KOPT-K1 (cell line): ENCODE measurements at regions not wholly inside any gene's neighbourhood (a gene's known extent, or its start where the extent isn't known, plus 50 kb on each side); places are given as distances from the start of the nearest gene placed in this dataset.

ENCODE experiments used
- H3K27ac ChIP-seq: fragments of 200-600 bp; sonication (generic); 2 replicates; pipeline ENCODE4 v1.5.1; 2016; ENCODE audit warnings: antibody characterized with exemption, mild to moderate bottlenecking, low read depth, low read length; ENCODE audit not compliant: poor library complexity, severe bottlenecking
- H3K36me3 ChIP-seq: fragments of 200-600 bp; sonication (generic); 2 replicates; pipeline ENCODE4 v1.5.1; 2017; ENCODE audit warnings: antibody characterized with exemption, mild to moderate bottlenecking, low read length, moderate library complexity; ENCODE audit not compliant: insufficient read depth
- H3K9me3 ChIP-seq: fragments of 200-600 bp; sonication (generic); 2 replicates; pipeline ENCODE4 v1.5.1; 2017; ENCODE audit warnings: antibody characterized with exemption, low read length, mild to moderate bottlenecking; ENCODE audit not compliant: insufficient read depth, poor library complexity, severe bottlenecking

- Histone ChIP-seq H3K36me3 (no peaks in the 10 kb centered on the region), H3K9me3 (no peaks in the 10 kb centered on the region), H3K27ac (no peak overlapping the region)
Observed at GRCh38 chr12:126337556-126338441, 1272.6 kb downstream of the AACS start.

- peaks cover 4% of the 10 kb centered on the region for H3K9me3 ChIP-seq
- H3K36me3 ChIP-seq = no peaks in the 10 kb centered on the region
- no peak overlapping the region for H3K27ac ChIP-seq
Observed at GRCh38 chr12:126342866-126343265, 1277.6 kb downstream of the AACS start.

- peaks cover 4% of the 10 kb centered on the region for H3K9me3 ChIP-seq
- H3K27ac ChIP-seq = no peak overlapping the region
- H3K36me3 ChIP-seq = no peaks in the 10 kb centered on the region
Observed at GRCh38 chr12:126343321-126343720, 1278.1 kb downstream of the AACS start.

- no peak overlapping the region for H3K27ac ChIP-seq
- H3K9me3 ChIP-seq = peaks cover 4% of the 10 kb centered on the region
- no peaks in the 10 kb centered on the region for H3K36me3 ChIP-seq
Observed at GRCh38 chr12:126346087-126346486, 1280.9 kb downstream of the AACS start.

GRCh38 chr12:126347421-126347820 lies 1282.2 kb downstream of the AACS start:
- no peaks in the 10 kb centered on the region for H3K36me3 ChIP-seq
- peaks cover 11% of the 10 kb centered on the region for H3K9me3 ChIP-seq
- H3K27ac ChIP-seq = no peak overlapping the region

- no peak overlapping the region for H3K27ac ChIP-seq
- H3K36me3 ChIP-seq = no peaks in the 10 kb centered on the region
- peaks cover 11% of the 10 kb centered on the region for H3K9me3 ChIP-seq
Observed at GRCh38 chr12:126349383-126349782, 1284.1 kb downstream of the AACS start.

- Histone ChIP-seq H3K9me3 (peaks cover 6% of the 10 kb centered on the region), H3K36me3 (no peaks in the 10 kb centered on the region), H3K27ac (no peak overlapping the region)
Observed at GRCh38 chr12:126353604-126354003, 1288.4 kb downstream of the AACS start.

GRCh38 chr12:126354633-126355032 lies 1289.4 kb downstream of the AACS start:
- Histone ChIP-seq H3K9me3 (peaks cover 6% of the 10 kb centered on the region), H3K27ac (no peak overlapping the region), H3K36me3 (no peaks in the 10 kb centered on the region)

- Histone ChIP-seq H3K27ac (no peak overlapping the region), H3K36me3 (no peaks in the 10 kb centered on the region), H3K9me3 (peaks cover 6% of the 10 kb centered on the region)
Observed at GRCh38 chr12:126355346-126355745, 1290.1 kb downstream of the AACS start.

GRCh38 chr12:126358806-126359205 lies 1293.6 kb downstream of the AACS start:
- H3K9me3 ChIP-seq = no peaks in the 10 kb centered on the region
- no peaks in the 10 kb centered on the region for H3K36me3 ChIP-seq

GRCh38 chr12:126359216-126359615 lies 1294.0 kb downstream of the AACS start:
- Histone ChIP-seq H3K27ac (no peak overlapping the region), H3K36me3 (no peaks in the 10 kb centered on the region), H3K9me3 (no peaks in the 10 kb centered on the region)

More at GRCh38 chr12:126358806-126359205, 1293.6 kb downstream of the AACS start:
- H3K27ac ChIP-seq = no peak overlapping the region

GRCh38 chr12:126361804-126362203 lies 1296.6 kb downstream of the AACS start:
- H3K27ac ChIP-seq = no peak overlapping the region
- no peaks in the 10 kb centered on the region for H3K9me3 ChIP-seq
- no peaks in the 10 kb centered on the region for H3K36me3 ChIP-seq

- Histone ChIP-seq H3K36me3 (no peaks in the 10 kb centered on the region), H3K27ac (no peak overlapping the region), H3K9me3 (no peaks in the 10 kb centered on the region)
Observed at GRCh38 chr12:126362493-126362892, 1297.3 kb downstream of the AACS start.

- Histone ChIP-seq H3K36me3 (no peaks in the 10 kb centered on the region), H3K27ac (no peak overlapping the region), H3K9me3 (no peaks in the 10 kb centered on the region)
Observed at GRCh38 chr12:126362964-126363363, 1297.7 kb downstream of the AACS start.

- no peak overlapping the region for H3K27ac ChIP-seq
- no peaks in the 10 kb centered on the region for H3K36me3 ChIP-seq
- no peaks in the 10 kb centered on the region for H3K9me3 ChIP-seq
Observed at GRCh38 chr12:126369487-126370463, 1304.5 kb downstream of the AACS start.
